ENCODE measurements at regions not wholly inside any gene's neighbourhood (a gene's known extent, or its start where the extent isn't known, plus 50 kb on each side); places are given as distances from the start of the nearest gene placed in this dataset.
A peak's percentile ranks its signal among the peaks of the same experiment; 100 is the strongest.
"Not testable (repeated sequence)": the region's sequence is repeated elsewhere in the genome, so short reads cannot be mapped to it uniquely, and the experiment has no call there.

DNA sequence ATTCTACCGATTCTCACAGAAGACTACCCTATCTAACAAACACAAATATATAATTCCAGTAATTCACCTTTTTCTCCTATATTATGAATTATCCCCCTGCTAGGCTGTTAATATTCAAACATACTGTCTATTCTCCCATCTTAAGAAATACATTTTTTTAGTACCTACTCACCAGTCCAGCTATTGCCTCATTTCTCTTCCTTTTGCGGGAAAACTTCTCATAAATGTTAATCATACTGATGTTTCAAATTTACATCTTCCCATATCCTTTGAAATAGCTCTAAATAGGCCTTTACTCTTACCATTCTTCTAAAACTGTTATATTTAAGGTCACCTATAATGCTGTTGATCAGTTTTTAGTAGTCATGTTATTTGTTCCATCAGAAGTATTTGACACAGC lies 759.1 kb upstream of the SLIT2 start:
- no peak for DNase-seq

DNA sequence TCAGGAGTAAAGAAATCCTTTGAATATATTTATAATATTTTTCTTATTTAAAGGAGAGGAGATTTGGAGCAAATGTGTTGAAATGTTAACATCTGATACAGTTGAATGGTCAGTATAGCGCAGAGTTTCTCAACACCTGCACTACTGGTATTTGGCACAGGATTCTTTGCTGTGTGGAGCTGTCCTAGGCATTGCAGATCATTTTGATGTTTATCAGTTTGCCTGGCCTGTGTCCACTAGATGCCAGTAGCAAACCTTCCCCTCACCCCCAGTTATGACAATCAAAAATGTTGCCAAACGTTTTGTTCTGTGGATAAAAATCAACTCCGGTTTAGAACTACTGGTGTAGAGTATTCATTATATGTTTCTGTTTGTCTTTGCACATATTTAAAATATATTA lies 765.3 kb upstream of the SLIT2 start:
- no peak for DNase-seq

DNA sequence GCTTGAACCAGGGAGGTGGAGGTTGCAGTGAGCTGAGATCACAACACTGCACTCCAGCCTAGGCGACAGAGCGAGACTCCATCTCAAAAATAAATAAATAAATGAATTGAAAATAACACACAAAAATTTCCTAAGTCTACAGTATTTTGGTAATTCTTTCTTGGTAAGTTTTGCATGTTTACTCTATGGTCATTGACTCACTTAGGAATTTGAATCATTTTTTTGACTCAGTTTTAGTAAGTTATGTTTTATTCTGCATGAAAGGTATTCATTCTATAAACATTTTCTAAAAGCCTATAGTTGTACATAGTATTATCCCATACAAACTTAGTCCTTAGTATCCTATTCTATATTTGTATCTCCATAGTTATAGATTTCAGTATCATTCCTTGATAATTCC lies 772.9 kb upstream of the SLIT2 start:
- no peak for DNase-seq

DNA sequence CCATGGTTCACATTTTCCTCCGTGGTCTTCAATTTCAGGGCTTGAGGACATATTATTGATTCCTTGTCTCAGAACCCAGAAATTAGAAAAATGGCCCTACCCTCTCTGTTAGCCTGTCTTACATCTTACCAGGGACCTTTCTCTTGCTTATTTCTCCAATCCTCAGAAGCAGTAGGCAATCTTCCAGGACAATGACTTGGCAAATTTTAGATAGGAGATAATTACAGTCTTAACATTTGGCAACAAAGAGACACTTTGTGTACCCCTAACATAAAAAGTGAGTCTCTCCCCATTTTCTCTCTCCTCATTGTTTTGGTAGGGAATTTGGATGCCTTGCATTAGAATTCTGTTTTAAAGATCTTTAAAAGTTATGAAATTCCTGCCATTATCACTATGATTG lies 778.1 kb upstream of the SLIT2 start:
- DNase-seq = no peak

DNA sequence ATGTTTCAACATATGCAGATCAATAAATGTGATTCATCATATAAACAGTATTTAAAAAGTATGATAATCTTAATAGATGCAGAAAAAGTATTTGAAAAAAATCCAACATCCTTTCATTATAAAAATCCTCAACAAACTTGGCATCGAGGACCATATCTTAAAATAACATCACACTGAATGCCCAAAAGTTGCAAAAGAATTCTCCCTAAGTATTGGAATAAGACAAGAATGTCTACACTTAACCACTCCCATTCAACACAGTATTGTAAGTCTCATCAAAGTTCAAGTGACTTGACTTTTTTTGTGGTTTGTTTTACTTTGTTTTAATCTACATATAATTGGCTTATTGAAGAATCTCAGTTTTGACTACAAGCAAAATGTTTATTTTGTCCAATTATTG lies 779.0 kb upstream of the SLIT2 start:
- no peak for DNase-seq

DNA sequence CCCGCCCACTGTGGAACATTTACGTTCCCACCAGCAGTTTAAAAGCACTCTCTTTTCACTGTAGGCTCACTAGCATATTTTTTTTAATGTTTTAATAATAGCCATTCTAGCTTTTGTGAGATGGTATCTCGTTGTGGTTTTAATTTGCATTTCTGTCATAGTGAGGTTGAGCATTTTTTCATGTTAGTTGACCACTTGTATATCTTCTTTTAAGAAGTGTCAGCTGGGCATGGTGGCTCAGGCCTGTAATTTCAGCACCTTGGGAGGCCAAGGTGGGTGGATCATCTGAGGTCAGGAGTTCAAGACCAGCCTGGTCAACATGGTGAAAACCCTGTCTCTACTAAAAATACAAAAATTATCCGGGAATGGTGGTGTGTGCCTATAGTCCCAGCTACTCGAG lies 781.7 kb upstream of the SLIT2 start:
- not testable (repeated sequence) for DNase-seq

DNA sequence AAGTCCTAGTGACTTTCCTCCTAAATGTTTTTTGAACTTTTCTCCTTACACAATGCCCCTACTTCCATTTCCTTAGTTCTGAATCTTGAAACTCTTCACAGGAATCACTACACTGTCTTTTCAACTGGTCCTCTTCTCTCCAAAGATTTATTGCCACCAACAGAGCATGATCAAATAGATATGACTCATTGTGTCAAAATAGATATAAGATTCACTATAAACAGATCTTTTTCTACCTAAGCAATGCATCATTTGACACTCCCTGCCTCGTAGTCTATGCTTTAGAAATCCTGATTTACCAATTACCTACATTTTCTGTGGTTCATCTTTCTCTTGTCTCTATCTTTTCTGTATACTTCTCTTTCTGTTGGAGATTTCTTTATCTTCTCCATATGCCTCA lies 789.6 kb upstream of the SLIT2 start:
- DNase-seq = no peak

GRCh38 chr4:19455850-19456602 lies 795.7 kb upstream of the SLIT2 start:
- peak; percentile 61 for DNase-seq

DNA sequence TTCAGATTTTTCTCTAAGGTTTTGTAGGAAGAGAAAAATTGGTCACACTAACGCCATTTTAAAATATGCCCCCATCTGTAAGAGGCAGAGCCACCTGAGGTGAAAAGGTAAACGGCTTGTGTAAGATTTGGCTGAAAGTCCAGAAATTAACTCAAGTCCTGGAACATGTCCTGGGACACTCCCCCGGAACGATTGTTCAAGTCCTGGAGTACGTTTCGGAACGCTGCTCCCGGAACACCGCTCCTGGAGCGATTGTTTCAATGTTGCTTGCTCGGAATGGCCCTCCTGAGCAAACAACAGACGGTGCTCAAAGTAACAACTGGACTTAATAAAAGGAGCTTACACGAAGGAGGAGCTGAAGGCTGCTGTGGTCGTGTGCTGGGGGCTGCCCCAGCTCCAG lies 796.5 kb upstream of the SLIT2 start:
- peak; percentile 22 for DNase-seq

DNA sequence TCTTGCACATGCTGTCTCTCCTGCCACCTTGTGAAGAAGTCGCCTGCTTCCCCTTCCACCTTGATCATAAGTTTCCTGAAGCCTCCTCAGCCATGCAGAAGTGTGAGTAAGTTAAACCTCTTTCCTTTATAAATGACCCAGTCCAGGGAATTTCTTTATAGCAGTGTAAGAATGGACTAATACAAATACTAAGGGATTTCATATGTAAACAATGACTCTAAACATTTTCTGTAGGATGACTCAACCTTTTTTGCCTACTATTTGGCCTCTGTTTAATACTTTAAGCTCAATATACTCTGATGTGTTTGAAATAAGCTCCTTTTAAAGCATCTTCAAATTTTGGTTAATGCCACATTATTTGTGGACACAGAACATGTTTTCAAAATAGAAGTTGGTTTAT lies 813.5 kb upstream of the SLIT2 start:
- no peak for DNase-seq

- no peak for DNase-seq
These were observed 814.7 kb upstream of the SLIT2 start for GRCh38 chr4:19437008-19437407.

- no peak for DNase-seq
These were observed 822.0 kb upstream of the SLIT2 start for GRCh38 chr4:19429684-19430083.

- no peak for DNase-seq
These were observed 826.6 kb upstream of the SLIT2 start for GRCh38 chr4:19425146-19425545.

- DNase-seq = no peak
These were observed 834.4 kb upstream of the SLIT2 start for GRCh38 chr4:19417256-19417655.

GRCh38 chr4:19416146-19416545 lies 835.6 kb upstream of the SLIT2 start:
- DNase-seq = no peak

DNA sequence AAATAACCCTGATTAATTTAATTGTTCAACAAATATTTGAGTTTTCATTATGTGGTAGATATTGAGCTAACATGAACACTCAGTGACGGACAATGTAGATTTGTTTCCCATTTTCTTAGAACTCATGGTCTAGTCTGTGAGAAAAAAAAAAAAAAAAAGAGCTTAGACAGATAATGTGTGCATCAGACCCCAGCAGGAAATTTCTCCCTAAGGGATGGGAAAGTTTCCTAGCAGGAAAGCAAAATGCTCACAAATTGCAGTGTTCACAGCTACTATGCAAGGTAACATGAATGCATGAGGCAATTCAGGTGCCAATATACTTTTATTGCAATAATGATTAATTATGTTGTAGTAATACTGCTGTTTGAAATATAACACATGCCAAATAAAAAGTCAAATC lies 843.2 kb upstream of the SLIT2 start:
- no peak for DNase-seq

DNA sequence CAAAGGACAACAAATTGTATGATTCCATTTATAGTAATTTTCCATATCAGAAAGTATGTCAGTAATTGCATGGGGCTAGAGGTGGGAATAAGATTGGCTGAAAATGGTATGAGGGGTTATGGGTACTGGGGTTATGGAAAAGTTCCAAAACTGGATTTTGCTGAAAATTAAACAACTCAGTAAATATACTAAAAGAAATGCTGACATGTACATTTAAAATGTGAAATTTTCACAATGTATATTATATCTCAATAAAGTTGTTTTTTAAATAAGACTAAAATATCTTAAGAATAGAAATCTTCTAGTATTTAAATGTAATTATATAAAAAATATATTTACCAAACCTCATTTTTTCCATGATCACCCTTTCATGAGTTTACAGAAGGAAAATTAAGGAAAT lies 844.9 kb upstream of the SLIT2 start:
- DNase-seq = no peak

DNA sequence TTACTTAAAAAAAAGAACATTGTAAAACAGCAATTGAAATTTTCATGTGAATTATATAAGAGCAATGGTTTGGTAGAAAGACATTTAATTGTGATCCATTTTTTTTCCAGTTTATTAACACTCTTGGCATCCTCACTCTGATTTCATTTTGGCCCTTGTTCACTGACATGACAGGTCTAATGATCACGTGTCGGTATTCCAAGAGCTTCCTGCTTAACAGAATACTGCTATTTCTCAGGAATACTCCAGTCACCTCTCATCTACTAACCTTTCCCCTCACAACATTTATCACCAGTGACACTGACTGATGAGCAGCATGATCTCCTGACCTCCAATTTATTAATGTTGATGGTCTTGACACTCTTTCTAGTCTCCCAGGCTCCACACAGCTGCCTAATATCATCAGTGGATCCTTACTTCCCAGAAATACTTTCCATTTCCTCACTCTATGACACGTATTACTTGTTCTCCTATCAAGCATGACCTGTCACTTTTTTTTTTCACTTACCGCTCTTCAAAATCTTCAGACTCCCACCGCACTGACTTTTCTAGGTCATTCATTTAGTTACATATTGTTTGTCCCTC lies 847.8 kb upstream of the SLIT2 start:
- no peak for DNase-seq

DNA sequence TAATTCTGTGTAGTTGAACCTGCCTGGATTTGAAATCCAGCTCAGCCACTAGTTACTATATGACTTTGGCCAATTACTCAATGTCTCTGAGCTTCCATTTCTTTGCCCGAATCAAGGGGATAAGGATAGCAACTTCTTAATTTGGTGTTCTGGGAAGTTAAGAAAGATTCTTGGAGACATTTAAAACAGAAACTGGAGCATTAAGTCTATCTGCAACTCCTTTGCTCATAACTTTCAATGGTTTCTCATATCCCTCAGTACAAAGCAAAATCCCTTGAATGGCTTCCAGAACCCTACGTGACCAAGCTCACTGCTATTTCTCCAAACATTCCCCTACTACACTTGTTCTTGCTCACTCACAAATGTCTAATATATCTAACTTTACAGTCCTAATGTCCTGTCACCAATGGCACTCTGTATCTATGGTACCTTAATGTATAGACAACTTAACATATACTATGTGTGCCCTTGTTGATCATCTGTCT lies 849.1 kb upstream of the SLIT2 start:
- DNase-seq = no peak

DNA sequence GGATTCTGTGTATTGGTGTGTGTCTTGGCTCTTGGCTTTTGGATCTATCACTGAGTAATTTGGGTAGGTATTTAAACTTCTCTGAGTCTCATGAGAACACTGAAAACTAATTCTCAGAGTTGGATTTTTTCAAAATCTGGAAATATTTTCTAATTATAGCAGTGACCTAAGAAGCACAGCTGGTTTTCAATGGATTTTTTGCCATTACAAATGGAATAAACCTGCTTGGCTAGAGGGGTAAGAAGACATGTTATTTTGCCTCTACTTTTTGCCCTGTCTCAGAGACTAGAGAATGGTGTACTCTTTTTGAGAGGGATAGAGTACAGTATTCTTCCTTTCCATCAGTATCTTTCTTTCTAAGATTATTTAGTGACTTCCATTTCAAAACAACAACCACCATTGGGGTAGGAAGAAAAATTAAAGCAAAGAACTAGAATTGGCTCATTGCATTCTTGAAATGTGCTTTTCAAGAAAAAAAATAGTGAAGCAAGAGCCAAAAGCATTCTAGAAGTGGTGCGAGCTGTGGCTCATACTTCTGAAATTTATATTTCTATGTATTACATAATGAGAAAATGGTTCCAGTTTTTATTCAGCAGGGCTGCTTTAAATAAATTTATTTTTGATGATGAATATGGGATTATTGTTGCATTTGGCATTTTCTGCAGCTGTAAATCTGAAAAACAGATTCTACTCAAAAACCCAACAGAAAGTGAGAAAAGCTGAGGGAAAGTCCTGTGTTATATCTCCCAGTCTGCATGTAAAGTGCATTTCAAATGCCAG lies 850.2 kb upstream of the SLIT2 start:
- no peak for DNase-seq

- DNase-seq = no peak
These were observed 850.9 kb upstream of the SLIT2 start for GRCh38 chr4:19400820-19401219.

- DNase-seq = no peak
These were observed 852.7 kb upstream of the SLIT2 start for GRCh38 chr4:19399001-19399400.

DNA sequence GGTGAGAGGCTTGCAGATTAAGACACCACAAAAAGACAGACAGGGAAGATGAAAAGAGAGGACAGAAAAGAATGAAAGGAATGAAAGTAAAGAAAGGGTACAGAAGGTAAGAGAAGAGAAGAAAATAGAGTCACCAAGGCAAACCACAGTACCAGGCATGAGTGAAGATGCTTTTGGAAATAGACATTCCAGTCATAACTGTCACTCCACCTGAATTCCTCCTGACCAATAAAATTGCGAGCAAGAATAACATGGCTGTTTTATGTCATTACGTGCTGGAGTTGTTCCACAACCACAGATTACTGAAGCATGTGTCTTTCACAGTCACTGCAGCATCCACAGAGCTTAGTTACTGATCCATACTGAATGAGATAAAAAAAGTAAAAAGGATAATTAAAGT lies 864.9 kb upstream of the SLIT2 start:
- no peak for DNase-seq
